GM12878 (cell line): ENCODE measurements at regions not wholly inside any gene's neighbourhood (a gene's known extent, or its start where the extent isn't known, plus 50 kb on each side); places are given as distances from the start of the nearest gene placed in this dataset.

ENCODE experiments used
- ATAC-seq: fragments of 200-7000 bp; cut with Tn5 transposase; 3 replicates; pipeline ENCODE4 v1.9.1; 2020; ENCODE audit warnings: mild to moderate bottlenecking, moderate library complexity
- BruUV-seq: library from RNA; stranded (reverse); fragments of 400-500 nt; replicated peaks from 2 replicates; lab custom pipeline; 2021; lab: Mats Ljungman, UMichigan
- CTCF ChIA-PET: fragments of 300-600 bp; sonication (Branson Sonifier 250); formaldehyde crosslinking; extraction: SDS; loops from one replicate; lab custom pipeline; 2021; ENCODE audit warnings: inconsistent platforms; lab: Yijun Ruan, JAX
- POLR2A ChIA-PET: fragments of 350-600 bp; formaldehyde crosslinking; extraction: SDS; loops from one replicate; lab custom pipeline; 2021; ENCODE audit warnings: inconsistent platforms; lab: Charles Lee
- RAD21 ChIA-PET: fragments of 300-600 bp; sonication (Branson Sonifier 250); formaldehyde crosslinking; loops from one replicate; lab custom pipeline; 2023; ENCODE audit warnings: antibody characterized with exemption; ENCODE audit not compliant: unreplicated experiment; lab: Charles Lee
- SMC1A ChIA-PET: fragments of 300-600 bp; sonication (Branson Sonifier 250); formaldehyde crosslinking; loops from one replicate; lab custom pipeline; 2023; ENCODE audit not compliant: unreplicated experiment, uncharacterized antibody; lab: Charles Lee
- DNase-seq: peaks from one replicate; pipeline ENCODE4 v3.0.0-alpha.2; 2011; ENCODE audit warnings: low read depth, low spot score
- FAIRE-seq: peaks from 3 replicates; lab custom pipeline; 2011; peaks lifted over from hg19 to GRCh38; lab: Jason Lieb, UNC
- H2AFZ ChIP-seq: 2 replicates; pipeline ENCODE4 v1.6.0; 2011; ENCODE audit warnings: low read depth, low read length, control low read depth; ENCODE audit not compliant: control insufficient read depth
- H3K27ac ChIP-seq: 2 replicates; pipeline ENCODE4 v1.5.1; 2011; ENCODE audit warnings: control low read depth; ENCODE audit not compliant: control insufficient read depth, insufficient read depth
- H3K27me3 ChIP-seq, 2 experiments: replicated peaks in 1 of 2; 2 replicates each; pipeline versions ENCODE4 v1.6.0 to v1.6.1; 2011; ENCODE audit warnings: low read length in 1 of 2; ENCODE audit not compliant: control insufficient read depth in 2 of 2, insufficient read depth in 2 of 2
- H3K36me3 ChIP-seq, 2 experiments: 2 replicates each; pipeline ENCODE4 v1.5.1; 2011; ENCODE audit warnings: low read length in 1 of 2; ENCODE audit not compliant: control insufficient read depth in 2 of 2, insufficient read depth in 2 of 2
- H3K4me1 ChIP-seq: 2 replicates; pipeline ENCODE4 v1.6.1; 2011; ENCODE audit warnings: mild to moderate bottlenecking, low read length, moderate library complexity, mixed read lengths; ENCODE audit not compliant: control insufficient read depth, insufficient read depth
- H3K4me2 ChIP-seq: 2 replicates; pipeline ENCODE4 v1.6.0; 2011; ENCODE audit warnings: control low read depth; ENCODE audit not compliant: control insufficient read depth, insufficient read depth
- H3K4me3 ChIP-seq: fragments of 200-600 bp; sonication (generic); 2 replicates; pipeline ENCODE4 v1.5.1; 2016
- H3K79me2 ChIP-seq: 2 replicates; pipeline ENCODE4 v1.6.0; 2011; ENCODE audit warnings: low read length; ENCODE audit not compliant: control insufficient read depth, insufficient read depth
- H3K9ac ChIP-seq: 2 replicates; pipeline ENCODE4 v1.8.0; 2011; ENCODE audit warnings: low read length, control low read depth, mixed read lengths; ENCODE audit not compliant: control insufficient read depth, insufficient read depth
- H3K9me3 ChIP-seq: replicated peaks from 3 replicates; pipeline ENCODE4 v1.5.1; 2011; ENCODE audit warnings: mild to moderate bottlenecking, low read length; ENCODE audit not compliant: control insufficient read depth, insufficient read depth
- H4K20me1 ChIP-seq: 2 replicates; pipeline ENCODE4 v1.6.0; 2011; ENCODE audit not compliant: control insufficient read depth, insufficient read depth
- BMI1 ChIP-seq: fragments of 450-650 bp; IDR thresholded peaks from 2 replicates; pipeline ENCODE4 v1.6.1; 2016; ENCODE audit warnings: mild to moderate bottlenecking, moderate library complexity, borderline replicate concordance
- CEBPB ChIP-seq, 2 experiments: fragments of 150-350 bp in 1 of 2; IDR thresholded peaks; 2 replicates each; pipeline ENCODE4 v1.6.1; 2012 to 2014; ENCODE audit warnings: low read depth in 2 of 2, low read length in 2 of 2, borderline replicate concordance in 1 of 2, inconsistent platforms in 1 of 2
- CHD1 ChIP-seq: IDR thresholded peaks from 2 replicates; pipeline ENCODE4 v1.6.1; 2012; ENCODE audit warnings: low read depth, low read length, improper control_type of control experiment
- CHD2 ChIP-seq: IDR thresholded peaks from 2 replicates; pipeline ENCODE4 v1.6.1; 2011; ENCODE audit warnings: low read depth, low read length, improper control_type of control experiment, borderline replicate concordance
- CREM ChIP-seq: IDR thresholded peaks from 2 replicates; pipeline ENCODE4 v1.6.1; 2014; ENCODE audit warnings: antibody characterized with exemption, low read depth
- ESRRA ChIP-seq: IDR thresholded peaks from 2 replicates; pipeline ENCODE4 v1.6.1; 2012; ENCODE audit warnings: mild to moderate bottlenecking, low read length, improper control_type of control experiment
- HSF1 ChIP-seq: fragments of 150-350 bp; IDR thresholded peaks from 2 replicates; pipeline ENCODE4 v1.6.1; 2014; ENCODE audit warnings: mild to moderate bottlenecking, low read depth, low read length
- IRF5 ChIP-seq: fragments of 450-650 bp; IDR thresholded peaks from 2 replicates; pipeline ENCODE4 v1.6.1; 2017; ENCODE audit warnings: borderline replicate concordance
- KAT2A ChIP-seq: conservative IDR thresholded peaks from 2 replicates; pipeline ENCODE4 v1.6.1; 2011; ENCODE audit warnings: low read depth, low read length; ENCODE audit not compliant: control insufficient read depth
- KDM1A ChIP-seq: fragments of 200-600 bp; sonication (generic); IDR thresholded peaks from 2 replicates; pipeline ENCODE4 v1.6.1; 2016; ENCODE audit warnings: borderline replicate concordance
- MTA3 ChIP-seq: IDR thresholded peaks from 2 replicates; pipeline ENCODE4 v1.6.1; 2012; ENCODE audit warnings: low read length, inconsistent platforms, borderline replicate concordance
- RAD21 ChIP-seq: IDR thresholded peaks from 2 replicates; pipeline ENCODE4 v1.6.1; 2011; ENCODE audit warnings: mild to moderate bottlenecking, low read depth, low read length, moderate library complexity; ENCODE audit not compliant: insufficient read depth
- RCOR1 ChIP-seq: conservative IDR thresholded peaks from 2 replicates; pipeline ENCODE4 v1.6.1; 2012; ENCODE audit warnings: low read depth, low read length, improper control_type of control experiment
- SMARCA5 ChIP-seq: fragments of 450-650 bp; IDR thresholded peaks from 2 replicates; pipeline ENCODE4 v1.6.1; 2017; ENCODE audit warnings: mild to moderate bottlenecking
- TCF12 ChIP-seq: IDR thresholded peaks from 2 replicates; pipeline ENCODE4 v1.6.1; 2011; ENCODE audit warnings: low read depth, mild to moderate bottlenecking, low read length
- USF1 ChIP-seq: IDR thresholded peaks from 2 replicates; pipeline ENCODE4 v1.6.1; 2011; ENCODE audit warnings: borderline replicate concordance, low read depth, mild to moderate bottlenecking, moderate library complexity, mixed read lengths, low read length; ENCODE audit not compliant: insufficient read depth; ENCODE audit errors: extremely low read length
- ZBTB11 ChIP-seq: fragments of 450-650 bp; formaldehyde crosslinking; IDR thresholded peaks from 2 replicates; pipeline ENCODE4 v1.5.0; 2022; ENCODE audit warnings: mild to moderate bottlenecking, missing genetic modification characterization
- WGBS: methylation state at CpG from one replicate; pipeline ENCODE4 v1.1.6; 2016; ENCODE audit warnings: low lambda C conversion rate; ENCODE audit not compliant: insufficient replicate concordance, insufficient coverage; ENCODE audit errors: missing lambda C conversion rate; 5-methylcytosine and 5-hydroxymethylcytosine counted together
- in situ Hi-C: fragments of 300-500 bp; cut with MboI; formaldehyde crosslinking; loops from 9 replicates; pipeline ENCODE4 v1.14.3; 2018; ENCODE audit warnings: mixed read lengths
- intact Hi-C: fragments of 100-400 bp; cut with micrococcal nuclease; formaldehyde crosslinking; loops from one replicate; pipeline ENCODE4 v1.14.2; 2022; ENCODE audit not compliant: unreplicated experiment

GRCh38 chr7:68805159-68805558 lies 793.1 kb upstream of the AUTS2 start:
- H3K79me2 ChIP-seq: no peaks in the 10 kb centered on the region
- no peaks in the 10 kb centered on the region for H3K4me1 ChIP-seq
- no TSS peak for BruUV-seq
- ChIA-PET RAD21 (no interaction called here), SMC1A (no interaction called here), POLR2A (no interaction called here), CTCF (no interaction called here)
- H3K9me3 ChIP-seq: no peaks in the 10 kb centered on the region; the same call in 2 of the 3 replicates
- no peak for ATAC-seq
- H3K27me3 ChIP-seq: no peaks in the 10 kb centered on the region
- no peak for FAIRE-seq
- H2AFZ ChIP-seq: no peak overlapping the region
- H3K4me2 ChIP-seq: no peak overlapping the region
- H3K27ac ChIP-seq: no peak overlapping the region
- intact Hi-C loops: no loop called here
- no peaks in the 10 kb centered on the region for H4K20me1 ChIP-seq
- no peak overlapping the region for H3K4me3 ChIP-seq
- WGBS: 65% methylated on average over 5 of the region's 5 CpGs
- no peak overlapping the region for H3K9ac ChIP-seq
- DNase-seq: no peak
- in situ Hi-C loops: no loop called here
- H3K36me3 ChIP-seq: no peaks in the 10 kb centered on the region
- no peak for TF ChIP-seq CHD1
- TF ChIP-seq ZBTB11: no peak
- no peak for TF ChIP-seq ESRRA
- no peak for TF ChIP-seq IRF5
- no peak for TF ChIP-seq CREM
- no peak for TF ChIP-seq MTA3
- TF ChIP-seq SMARCA5: no peak
- TF ChIP-seq USF1: no peak
- TF ChIP-seq KAT2A: no peak
- no peak for TF ChIP-seq TCF12
- no peak for TF ChIP-seq RCOR1
- TF ChIP-seq KDM1A: no peak
- no peak for TF ChIP-seq CEBPB (IDR thresholded peaks at IDR 0.05; ENCODE audit: borderline replicate concordance in 1 of 2, low read depth in 2 of 2, low read length in 2 of 2)
- TF ChIP-seq BMI1: no peak
- TF ChIP-seq CHD2: no peak
- TF ChIP-seq HSF1: no peak
- TF ChIP-seq RAD21: no peak
